22Rv1 (cell line): ENCODE measurements at regions not wholly inside any gene's neighbourhood (a gene's known extent, or its start where the extent isn't known, plus 50 kb on each side); places are given as distances from the start of the nearest gene placed in this dataset.

Experiments
- CTCF ChIP-seq: fragments of 450-650 bp; IDR thresholded peaks from 2 replicates; pipeline ENCODE4 v1.5.1; 2017; ENCODE audit warnings: mild to moderate bottlenecking
- ZFX ChIP-seq: fragments of 450-650 bp; IDR thresholded peaks from 2 replicates; pipeline ENCODE4 v1.6.1; 2017; ENCODE audit warnings: antibody characterized with exemption, borderline replicate concordance

GRCh38 chr6:14696367-14696766 lies 549.5 kb upstream of the JARID2 start:
- TF ChIP-seq CTCF (no peak), ZFX (no peak)
